A673 (cell line): ENCODE measurements at regions not wholly inside any gene's neighbourhood (a gene's known extent, or its start where the extent isn't known, plus 50 kb on each side); places are given as distances from the start of the nearest gene placed in this dataset.

Experiments
- BruUV-seq: library from RNA; stranded (reverse); fragments of 400-500 nt; replicated peaks from 2 replicates; lab custom pipeline; 2021; lab: Mats Ljungman, UMichigan
- CTCF ChIA-PET: fragments of 300-600 bp; sonication (Branson Sonifier 250); formaldehyde crosslinking; loops from one replicate; lab custom pipeline; 2022; ENCODE audit warnings: antibody characterized with exemption; lab: Charles Lee
- POLR2A ChIA-PET: fragments of 300-600 bp; sonication (Branson Sonifier 250); formaldehyde crosslinking; loops from one replicate; lab custom pipeline; 2022; ENCODE audit warnings: antibody characterized with exemption; ENCODE audit not compliant: low non-redundant PET; lab: Charles Lee
- DNase-seq: peaks from one replicate; pipeline ENCODE4 v3.0.0-alpha.2; 2015; ENCODE audit warnings: low spot score
- H3K27ac ChIP-seq: fragments of 200-600 bp; sonication (generic); 2 replicates; pipeline ENCODE4 v1.5.1; 2016; ENCODE audit warnings: mixed run types, low read depth, mild to moderate bottlenecking, mixed read lengths, antibody characterized with exemption, low read length; ENCODE audit not compliant: poor library complexity, severe bottlenecking
- H3K27me3 ChIP-seq: fragments of 200-600 bp; sonication (generic); replicated peaks from 2 replicates; pipeline ENCODE4 v1.6.1; 2017; ENCODE audit warnings: mixed run types, low read depth, mild to moderate bottlenecking, mixed read lengths, antibody characterized with exemption, low read length; ENCODE audit not compliant: insufficient read depth, poor library complexity
- H3K36me3 ChIP-seq: fragments of 200-600 bp; sonication (generic); 2 replicates; pipeline ENCODE4 v1.6.1; 2016; ENCODE audit warnings: mixed run types, mild to moderate bottlenecking, mixed read lengths, antibody characterized with exemption, low read length; ENCODE audit not compliant: insufficient read depth, poor library complexity, severe bottlenecking
- H3K4me1 ChIP-seq: fragments of 200-600 bp; sonication (generic); 2 replicates; pipeline ENCODE4 v1.6.1; 2017; ENCODE audit warnings: mixed run types, mild to moderate bottlenecking, mixed read lengths, antibody characterized with exemption, low read length; ENCODE audit not compliant: insufficient read depth, poor library complexity, severe bottlenecking
- H3K4me3 ChIP-seq: fragments of 200-600 bp; sonication (generic); 2 replicates; pipeline ENCODE4 v1.5.1; 2016; ENCODE audit warnings: low read depth, mixed run types, mild to moderate bottlenecking, mixed read lengths, low read length; ENCODE audit not compliant: poor library complexity, severe bottlenecking
- H3K9me3 ChIP-seq: fragments of 200-600 bp; sonication (generic); 2 replicates; pipeline ENCODE4 v1.6.1; 2016; ENCODE audit warnings: mixed run types, low read depth, mild to moderate bottlenecking, mixed read lengths, antibody characterized with exemption, low read length; ENCODE audit not compliant: poor library complexity, severe bottlenecking
- CTCF ChIP-seq: fragments of 300-800, 200-600 bp; sonication (generic); conservative IDR thresholded peaks from 2 replicates; pipeline ENCODE4 v1.5.1; 2017; ENCODE audit warnings: low read depth, mild to moderate bottlenecking, antibody characterized with exemption, low read length, moderate library complexity, mixed read lengths
- EZH2 ChIP-seq: fragments of 200-600 bp; sonication (generic); IDR thresholded peaks from 2 replicates; pipeline ENCODE4 v1.6.1; 2017; ENCODE audit warnings: borderline replicate concordance, low read depth, mild to moderate bottlenecking, mixed read lengths, antibody characterized with exemption, low read length; ENCODE audit not compliant: poor library complexity, severe bottlenecking
- intact Hi-C: fragments of 100-400 bp; cut with micrococcal nuclease; formaldehyde crosslinking; loops from one replicate; pipeline ENCODE4 v1.10.0; 2022; ENCODE audit not compliant: unreplicated experiment

- no peak for DNase-seq
- ChIA-PET POLR2A (no interaction called here), CTCF (interaction anchor here (0.8 kb wide), 1 partner anchor 10 kb away, joined by 3 read pairs; no protein-coding TSS in a partner anchor)
- H3K9me3 ChIP-seq = no peaks in the 10 kb centered on the region
- H3K4me1 ChIP-seq = peaks cover 5% of the 10 kb centered on the region
- no peak overlapping the region for H3K4me3 ChIP-seq
- no peak for TF ChIP-seq CTCF
- TF ChIP-seq EZH2 = no peak
- intact Hi-C loops = no loop called here
- no peak overlapping the region for H3K27ac ChIP-seq
- no peaks in the 10 kb centered on the region for H3K27me3 ChIP-seq
- no TSS peak for BruUV-seq
- H3K36me3 ChIP-seq = no peaks in the 10 kb centered on the region
Measured at GRCh38 chr14:34078117-34078743, 127.4 kb upstream of the EGLN3 start.

- intact Hi-C loops = no loop called here
- ChIA-PET CTCF (no interaction called here), POLR2A (no interaction called here)
- TF ChIP-seq EZH2 (no peak), CTCF (no peak)
- Histone ChIP-seq H3K9me3 (peaks cover 7% of the 10 kb centered on the region), H3K27ac (no peak overlapping the region), H3K4me3 (no peak overlapping the region), H3K36me3 (no peaks in the 10 kb centered on the region), H3K4me1 (no peaks in the 10 kb centered on the region), H3K27me3 (no peaks in the 10 kb centered on the region)
- no TSS peak for BruUV-seq
- DNase-seq = no peak
Measured at GRCh38 chr14:34075826-34076225, 125.0 kb upstream of the EGLN3 start.

- CTCF ChIA-PET = no interaction called here
- no peak for DNase-seq
Measured at GRCh38 chr14:34075042-34075744, 124.3 kb upstream of the EGLN3 start.

More at GRCh38 chr14:34075042-34075744, 124.3 kb upstream of the EGLN3 start:
- no peaks in the 10 kb centered on the region for H3K36me3 ChIP-seq
- POLR2A ChIA-PET = interaction anchor here (0.6 kb wide), 1 partner anchor 1255 kb away, joined by 8 read pairs; no protein-coding TSS in a partner anchor
- H3K9me3 ChIP-seq = peaks cover 7% of the 10 kb centered on the region
- H3K27me3 ChIP-seq = no peaks in the 10 kb centered on the region
- no peaks in the 10 kb centered on the region for H3K4me1 ChIP-seq
- no peak overlapping the region for H3K27ac ChIP-seq
- no peak overlapping the region for H3K4me3 ChIP-seq
- intact Hi-C loops = no loop called here
- BruUV-seq = no TSS peak
- no peak for TF ChIP-seq CTCF
- no peak for TF ChIP-seq EZH2
